Stimulated activated CD4-positive, alpha-beta T cell treated with anti-CD3 and anti-CD28 coated beads, Interleukin-15, amount 100 ng/mL, for 24 hours (primary cell): ENCODE measurements at regions not wholly inside any gene's neighbourhood (a gene's known extent, or its start where the extent isn't known, plus 50 kb on each side); places are given as distances from the start of the nearest gene placed in this dataset.
"Not testable (repeated sequence)": the region's sequence is repeated elsewhere in the genome, so short reads cannot be mapped to it uniquely, and the experiment has no call there.

Source experiments
- DNase-seq: peaks from one replicate; pipeline ENCODE4 v3.0.0-alpha.2; 2020

- no peak for DNase-seq
These were observed 139.3 kb upstream of the FBXO11 start for GRCh38 chr2:48045613-48046012.

- DNase-seq = no peak
These were observed 142.3 kb upstream of the FBXO11 start for GRCh38 chr2:48048476-48049171.

- DNase-seq = no peak
These were observed 143.1 kb upstream of the FBXO11 start for GRCh38 chr2:48049371-48049770.

- no peak for DNase-seq
These were observed 144.4 kb upstream of the FBXO11 start for GRCh38 chr2:48050711-48051110.

GRCh38 chr2:48059975-48060374 is 153.7 kb upstream of the FBXO11 start:
- no peak for DNase-seq

- not testable (repeated sequence) for DNase-seq
These were observed 155.4 kb upstream of the FBXO11 start for GRCh38 chr2:48061656-48062055.

- DNase-seq = no peak
These were observed 158.8 kb upstream of the FBXO11 start for GRCh38 chr2:48065096-48065495.

- no peak for DNase-seq
These were observed 159.7 kb upstream of the FBXO11 start for GRCh38 chr2:48066000-48066399.

- DNase-seq = no peak
These were observed 163.5 kb upstream of the FBXO11 start for GRCh38 chr2:48069769-48070168.

- DNase-seq = no peak
These were observed 164.1 kb upstream of the FBXO11 start for GRCh38 chr2:48070415-48070814.

- DNase-seq = no peak
These were observed 166.3 kb upstream of the FBXO11 start for GRCh38 chr2:48072583-48072982.

- DNase-seq = no peak
These were observed 169.3 kb upstream of the FBXO11 start for GRCh38 chr2:48075631-48076030.

GRCh38 chr2:48080534-48081316 is 174.4 kb upstream of the FBXO11 start:
- no peak for DNase-seq

GRCh38 chr2:48081317-48081628 is 175.0 kb upstream of the FBXO11 start:
- DNase-seq = no peak

GRCh38 chr2:48085888-48086287 is 179.6 kb upstream of the FBXO11 start:
- DNase-seq = no peak

GRCh38 chr2:48088994-48089393 is 182.7 kb upstream of the FBXO11 start:
- no peak for DNase-seq

- DNase-seq = no peak
These were observed 183.3 kb upstream of the FBXO11 start for GRCh38 chr2:48089644-48090043.

GRCh38 chr2:48092846-48093803 is 186.8 kb upstream of the FBXO11 start:
- no peak for DNase-seq

GRCh38 chr2:48096765-48097164 is 190.5 kb upstream of the FBXO11 start:
- not testable (repeated sequence) for DNase-seq

- DNase-seq = no peak
These were observed 192.2 kb upstream of the FBXO11 start for GRCh38 chr2:48098539-48098938.

GRCh38 chr2:48104418-48104817 is 198.1 kb upstream of the FBXO11 start:
- DNase-seq = no peak

GRCh38 chr2:48105848-48106247 is 199.6 kb upstream of the FBXO11 start:
- DNase-seq = no peak

GRCh38 chr2:48107326-48107925 is 201.1 kb upstream of the FBXO11 start:
- no peak for DNase-seq
